GM12891 (cell line): ENCODE measurements at regions not wholly inside any gene's neighbourhood (a gene's known extent, or its start where the extent isn't known, plus 50 kb on each side); places are given as distances from the start of the nearest gene placed in this dataset.

Source experiments
- DNase-seq: peaks from one replicate; pipeline ENCODE4 v3.0.0; 2011; ENCODE audit warnings: low spot score; ENCODE audit not compliant: insufficient read length
- FAIRE-seq: peaks from 2 replicates; lab custom pipeline; 2011; peaks lifted over from hg19 to GRCh38; lab: Jason Lieb, UNC
- PAX5 ChIP-seq: IDR thresholded peaks from 2 replicates; pipeline ENCODE4 v1.6.1; 2011; ENCODE audit warnings: low read length, moderate library complexity, mild to moderate bottlenecking; ENCODE audit not compliant: insufficient read depth, severe bottlenecking
- POLR2A ChIP-seq: IDR thresholded peaks from 2 replicates; pipeline ENCODE4 v1.6.1; 2011; ENCODE audit warnings: low read depth, low read length, control low read depth
- POLR2AphosphoS5 ChIP-seq: IDR thresholded peaks from 2 replicates; pipeline ENCODE4 v1.6.1; 2011; ENCODE audit warnings: low read depth, low read length, control low read depth
- POU2F2 ChIP-seq: IDR thresholded peaks from 2 replicates; pipeline ENCODE4 v1.6.1; 2011; ENCODE audit warnings: low read depth, mild to moderate bottlenecking, control low read depth, low read length, moderate library complexity
- SPI1 ChIP-seq: IDR thresholded peaks from 2 replicates; pipeline ENCODE4 v1.6.1; 2011; ENCODE audit warnings: low read depth, low read length, control low read depth
- TAF1 ChIP-seq: IDR thresholded peaks from 2 replicates; pipeline ENCODE4 v1.6.1; 2011; ENCODE audit warnings: low read depth, low read length, control low read depth

GRCh38 chr5:145511351-145511750, 323.8 kb downstream of the PRELID2 start:
- FAIRE-seq = no peak
- no peak for TF ChIP-seq POLR2A
- no peak for TF ChIP-seq POU2F2
- TF ChIP-seq PAX5 = no peak
- no peak for TF ChIP-seq TAF1
- no peak for TF ChIP-seq POLR2AphosphoS5
- TF ChIP-seq SPI1 = no peak
- no peak for DNase-seq

GRCh38 chr5:145510769-145511168, 324.4 kb downstream of the PRELID2 start:
- DNase-seq (no peak), FAIRE-seq (no peak)
- no peak for TF ChIP-seq POU2F2
- TF ChIP-seq PAX5 = no peak
- TF ChIP-seq TAF1 = no peak
- TF ChIP-seq POLR2AphosphoS5 = no peak
- no peak for TF ChIP-seq POLR2A
- TF ChIP-seq SPI1 = no peak

- DNase-seq = no peak
- no peak for FAIRE-seq
- TF ChIP-seq POU2F2 (no peak), POLR2A (no peak), TAF1 (no peak), POLR2AphosphoS5 (no peak), SPI1 (no peak), PAX5 (no peak)
Measured at GRCh38 chr5:145510324-145510723, 324.8 kb downstream of the PRELID2 start.

- DNase-seq = no peak
- no peak for FAIRE-seq
- TF ChIP-seq PAX5 (no peak), POLR2AphosphoS5 (no peak), POLR2A (no peak), POU2F2 (no peak), SPI1 (no peak), TAF1 (no peak)
Measured at GRCh38 chr5:145509336-145510136, 325.6 kb downstream of the PRELID2 start.

- DNase-seq = no peak
- TF ChIP-seq SPI1 (no peak), PAX5 (no peak), POLR2AphosphoS5 (no peak), POU2F2 (no peak), POLR2A (no peak), TAF1 (no peak)
- FAIRE-seq = no peak
Measured at GRCh38 chr5:145506185-145506850, 328.8 kb downstream of the PRELID2 start.

- TF ChIP-seq POU2F2 (no peak), SPI1 (no peak), TAF1 (no peak), PAX5 (no peak), POLR2AphosphoS5 (no peak), POLR2A (no peak)
- DNase-seq (no peak), FAIRE-seq (no peak)
Measured at GRCh38 chr5:145502906-145503305, 332.2 kb downstream of the PRELID2 start.

- no peak for FAIRE-seq
- DNase-seq = no peak
- TF ChIP-seq TAF1 (no peak), POLR2AphosphoS5 (no peak), POLR2A (no peak), POU2F2 (no peak), SPI1 (no peak), PAX5 (no peak)
Measured at GRCh38 chr5:145500710-145501109, 334.4 kb downstream of the PRELID2 start.

GRCh38 chr5:145499483-145499882, 335.7 kb downstream of the PRELID2 start:
- FAIRE-seq = no peak
- no peak for TF ChIP-seq POLR2A
- TF ChIP-seq TAF1 = no peak
- TF ChIP-seq POU2F2 = no peak
- no peak for TF ChIP-seq PAX5
- TF ChIP-seq SPI1 = no peak
- no peak for TF ChIP-seq POLR2AphosphoS5
- no peak for DNase-seq

GRCh38 chr5:145497052-145497451, 338.1 kb downstream of the PRELID2 start:
- no peak for TF ChIP-seq POLR2A
- no peak for TF ChIP-seq POLR2AphosphoS5
- TF ChIP-seq SPI1 = no peak
- TF ChIP-seq PAX5 = no peak
- TF ChIP-seq POU2F2 = no peak
- no peak for TF ChIP-seq TAF1
- DNase-seq = no peak
- no peak for FAIRE-seq
